ENCODE measurements at regions not wholly inside any gene's neighbourhood (a gene's known extent, or its start where the extent isn't known, plus 50 kb on each side); places are given as distances from the start of the nearest gene placed in this dataset.

- ChIA-PET POLR2A (no interaction called here), CTCF (ENCODE audit: low intra/inter-chr PET ratio) (no interaction called here)
- no peak overlapping the region for H2AFZ ChIP-seq (ENCODE audit: low read depth, low read length)
- no peak overlapping the region for H3K4me2 ChIP-seq (ENCODE audit: insufficient read depth, low read length)
- H3K27ac ChIP-seq (ENCODE audit: extremely low read depth, low read depth, low read length): no peak overlapping the region
- H3K79me2 ChIP-seq (ENCODE audit: control insufficient read depth, insufficient read depth, low read length): no peaks in the 10 kb centered on the region
- no peak overlapping the region for H3K9ac ChIP-seq (ENCODE audit: insufficient read depth in 1 of 2, low read depth in 2 of 2, low read length in 2 of 2)
- 0% methylated on average over 3 of the region's 3 CpGs for WGBS (ENCODE audit: insufficient coverage, low coverage, missing lambda C conversion rate)
- H3K4me1 ChIP-seq (replicated peaks in 1 of 2; ENCODE audit: control insufficient read depth in 2 of 2, insufficient read depth in 2 of 2, low read length in 2 of 2): no peaks in the 10 kb centered on the region
- in situ Hi-C loops (cut with MboI): no loop called here
- DNase-seq (ENCODE audit: extremely low read depth in 1 of 4, low spot score in 3 of 4) (no peak), ATAC-seq (no peak), FAIRE-seq (no peak)
- no peaks in the 10 kb centered on the region for H3K9me1 ChIP-seq (ENCODE audit: control insufficient read depth, insufficient read depth, low read length)
- H3K4me3 ChIP-seq: no peak overlapping the region
- H3K9me3 ChIP-seq (replicated peaks; ENCODE audit: control insufficient read depth, insufficient read depth, low read depth, low read length): peaks cover 1% of the 10 kb centered on the region; the same call in 1 of the 2 replicates
- no TSS peak for BruUV-seq (replicated peaks)
- no peaks in the 10 kb centered on the region for H4K20me1 ChIP-seq (replicated peaks; ENCODE audit: control insufficient read depth, insufficient read depth, low read length)
- intact Hi-C loops (cut with micrococcal nuclease): no loop called here
- no peaks in the 10 kb centered on the region for H3K27me3 ChIP-seq (ENCODE audit: control insufficient read depth in 2 of 2, insufficient read depth in 2 of 2, low read length in 2 of 2)
- no peaks in the 10 kb centered on the region for H3K36me3 ChIP-seq (ENCODE audit: control insufficient read depth, insufficient read depth, low read length)
- no peak for TF ChIP-seq SOX6 (IDR thresholded peaks at IDR 0.05)
- TF ChIP-seq TAF9B (IDR thresholded peaks at IDR 0.05; ENCODE audit: partially characterized antibody): no peak
- no peak for TF ChIP-seq BRD9 (IDR thresholded peaks at IDR 0.05; ENCODE audit: low read depth, partially characterized antibody)
- TF ChIP-seq MAZ (CRISPR knock-in tag; conservative IDR thresholded peaks at IDR 0.05 in 1 of 2, IDR thresholded peaks at IDR 0.05 in 1 of 2): no peak
- TF ChIP-seq ZNF121 (CRISPR knock-in tag; conservative IDR thresholded peaks at IDR 0.05): no peak
- TF ChIP-seq TEAD4 (IDR thresholded peaks at IDR 0.05; ENCODE audit: low read length): no peak
- TF ChIP-seq TEAD4 (CRISPR knock-in tag; IDR thresholded peaks at IDR 0.05; ENCODE audit: borderline replicate concordance): no peak
- TF ChIP-seq ZNF239 (CRISPR knock-in tag; IDR thresholded peaks at IDR 0.05): no peak
- TF ChIP-seq GABPA (tag; conservative IDR thresholded peaks at IDR 0.05; ENCODE audit: low read depth): no peak
- TF ChIP-seq ZNF695 (CRISPR knock-in tag; IDR thresholded peaks at IDR 0.05): no peak
- no peak for TF ChIP-seq RNF219 (CRISPR knock-in tag; IDR thresholded peaks at IDR 0.05)
- no peak for TF ChIP-seq FOXO4 (CRISPR knock-in tag; IDR thresholded peaks at IDR 0.05)
- no peak for TF ChIP-seq STAT5A (IDR thresholded peaks at IDR 0.05; ENCODE audit: borderline replicate concordance, low read length)
- no peak for TF ChIP-seq CREM (IDR thresholded peaks at IDR 0.05; ENCODE audit: low read depth)
- TF ChIP-seq SMARCE1 (IDR thresholded peaks at IDR 0.05): no peak
- TF ChIP-seq ZFP1 (CRISPR knock-in tag; IDR thresholded peaks at IDR 0.05): no peak
- TF ChIP-seq DNMT1 (IDR thresholded peaks at IDR 0.05): no peak
- TF ChIP-seq SREBF1 (IDR thresholded peaks at IDR 0.05; ENCODE audit: borderline replicate concordance, low read depth, low read length): no peak
- no peak for TF ChIP-seq TRIM25 (IDR thresholded peaks at IDR 0.05; ENCODE audit: borderline replicate concordance)
Observed at GRCh38 chr21:27450216-27450615, 483.3 kb upstream of the ADAMTS5 start.
